ENCODE measurements at regions not wholly inside any gene's neighbourhood (a gene's known extent, or its start where the extent isn't known, plus 50 kb on each side); places are given as distances from the start of the nearest gene placed in this dataset.

DNA sequence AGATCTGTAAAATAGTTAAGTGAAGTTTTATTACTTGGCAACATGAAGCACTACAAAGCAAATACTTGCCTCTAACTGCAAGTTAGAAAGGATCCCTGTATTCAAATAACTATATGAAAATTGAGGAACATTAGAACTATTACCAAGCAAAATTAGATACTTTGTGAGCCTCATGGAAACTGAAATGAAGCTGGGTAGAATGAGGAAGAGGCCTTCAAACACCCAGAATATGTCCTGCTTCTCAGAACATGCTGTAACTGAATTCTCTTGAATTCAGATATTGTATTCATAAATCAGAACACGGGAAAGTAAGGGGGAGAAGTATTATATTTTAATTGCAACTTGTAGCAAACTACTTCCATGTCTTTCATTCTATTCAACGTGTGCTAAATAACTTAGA, 947.9 kb downstream of the PCDH17 start:
- H3K4me3 Mint-ChIP-seq, result no peak overlapping the region
- DNase-seq (no peak), ATAC-seq (no peak)
- H3K27me3 Mint-ChIP-seq (ENCODE audit: low read depth), result no peaks in the 10 kb centered on the region
- H3K9me3 Mint-ChIP-seq (ENCODE audit: insufficient read depth), result peaks cover 18% of the 10 kb centered on the region
- H3K27ac Mint-ChIP-seq, result no peak overlapping the region
- H3K36me3 Mint-ChIP-seq (ENCODE audit: low read depth), result no peaks in the 10 kb centered on the region
- H3K4me1 Mint-ChIP-seq (ENCODE audit: low read depth), result no peaks in the 10 kb centered on the region
- POLR2A ChIA-PET, result no interaction called here
- CTCF ChIA-PET, result no interaction called here

DNA sequence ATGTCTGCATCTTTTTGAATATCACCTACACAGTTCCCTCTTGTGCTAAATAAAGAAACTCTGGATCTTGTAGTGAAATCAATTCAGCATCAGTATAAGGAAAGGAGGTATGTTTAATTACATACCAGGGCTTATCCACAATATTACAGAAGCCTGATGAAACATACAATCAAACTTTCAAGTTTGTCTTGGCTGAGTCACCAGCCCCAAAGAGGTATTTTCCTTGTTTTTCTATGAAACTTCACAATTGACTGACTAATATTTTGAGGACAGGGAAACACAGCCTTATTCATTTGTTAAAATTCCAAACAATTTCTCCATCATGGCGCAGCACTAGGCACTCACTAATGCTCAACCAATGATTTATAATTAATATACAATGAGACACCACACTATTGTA, 952.4 kb downstream of the PCDH17 start:
- ATAC-seq (no peak), DNase-seq (no peak)
- Mint-ChIP-seq H3K4me3 (no peak overlapping the region), H3K9me3 (ENCODE audit: insufficient read depth) (peaks cover 10% of the 10 kb centered on the region), H3K27ac (no peak overlapping the region), H3K27me3 (ENCODE audit: low read depth) (no peaks in the 10 kb centered on the region), H3K4me1 (ENCODE audit: low read depth) (no peaks in the 10 kb centered on the region), H3K36me3 (ENCODE audit: low read depth) (no peaks in the 10 kb centered on the region)
- POLR2A ChIA-PET, result no interaction called here
- CTCF ChIA-PET, result no interaction called here

DNA sequence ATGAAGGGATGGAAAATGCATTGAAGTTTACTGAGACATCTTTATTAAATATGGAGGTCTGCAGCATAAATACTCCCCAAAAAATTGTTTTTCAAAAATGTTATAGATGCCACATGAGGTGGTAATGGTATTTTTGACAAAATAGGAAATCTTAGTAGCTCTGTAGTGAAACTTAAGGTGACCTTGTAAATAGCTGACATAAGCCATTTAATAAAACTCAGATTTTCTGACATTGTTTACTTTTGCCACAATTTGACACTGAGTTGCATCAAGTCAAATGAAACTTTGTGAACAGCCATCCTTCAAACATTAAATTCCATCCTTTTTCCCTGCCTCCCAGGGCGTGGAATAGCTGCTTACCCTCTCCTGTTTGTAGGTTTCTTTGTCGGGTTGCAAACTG, 953.1 kb downstream of the PCDH17 start:
- Mint-ChIP-seq H3K27ac (no peak overlapping the region), H3K4me3 (no peak overlapping the region), H3K4me1 (ENCODE audit: low read depth) (no peaks in the 10 kb centered on the region), H3K36me3 (ENCODE audit: low read depth) (no peaks in the 10 kb centered on the region), H3K9me3 (ENCODE audit: insufficient read depth) (peaks cover 4% of the 10 kb centered on the region), H3K27me3 (ENCODE audit: low read depth) (no peaks in the 10 kb centered on the region)
- DNase-seq (no peak), ATAC-seq (no peak)
- ChIA-PET CTCF (no interaction called here), POLR2A (no interaction called here)

DNA sequence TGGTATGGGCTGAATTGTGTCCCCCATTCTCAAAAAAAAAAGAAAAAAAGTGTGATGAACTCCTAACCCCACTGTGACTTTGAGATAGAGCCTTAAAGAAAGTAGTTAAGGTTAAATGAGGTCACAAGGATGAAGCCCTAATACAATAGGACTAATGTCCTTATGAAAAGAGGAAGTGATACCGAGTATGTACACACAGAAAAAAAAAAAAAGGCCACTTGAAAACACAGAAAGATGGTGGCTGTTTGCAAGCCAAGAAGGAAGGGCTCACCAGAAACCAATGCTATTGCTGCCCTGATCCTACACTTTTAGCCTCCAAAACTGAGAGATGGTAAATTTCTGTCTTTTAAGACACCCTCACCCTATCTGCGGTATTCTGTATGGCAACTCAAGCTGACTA, 955.6 kb downstream of the PCDH17 start:
- H3K4me1 Mint-ChIP-seq (ENCODE audit: low read depth), result no peaks in the 10 kb centered on the region
- ATAC-seq (no peak), DNase-seq (no peak)
- H3K27me3 Mint-ChIP-seq (ENCODE audit: low read depth), result no peaks in the 10 kb centered on the region
- H3K36me3 Mint-ChIP-seq (ENCODE audit: low read depth), result no peaks in the 10 kb centered on the region
- H3K4me3 Mint-ChIP-seq, result no peak overlapping the region
- CTCF ChIA-PET, result no interaction called here
- peaks cover 4% of the 10 kb centered on the region for H3K9me3 Mint-ChIP-seq (ENCODE audit: insufficient read depth)
- POLR2A ChIA-PET, result no interaction called here
- no peak overlapping the region for H3K27ac Mint-ChIP-seq

DNA sequence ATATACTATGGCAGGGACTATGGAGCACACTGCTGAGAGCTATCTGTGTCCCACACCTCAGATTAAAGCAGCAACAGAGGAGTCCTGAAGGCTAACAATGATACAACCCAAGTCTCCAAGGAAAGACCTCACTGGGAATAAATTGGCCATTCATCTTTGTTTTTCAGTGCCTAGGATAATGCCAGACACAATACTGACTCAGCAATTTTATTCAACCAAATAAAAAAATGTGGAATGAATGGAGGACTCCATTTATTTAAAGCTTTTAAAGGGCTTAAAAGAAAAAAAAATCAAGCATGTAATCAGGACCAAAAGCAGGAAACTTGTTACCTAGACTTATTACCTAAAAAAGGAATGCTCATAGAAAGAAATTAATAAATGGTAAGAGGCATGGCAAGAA, 960.5 kb downstream of the PCDH17 start:
- CTCF ChIA-PET, result no interaction called here
- ATAC-seq, result no peak

DNA sequence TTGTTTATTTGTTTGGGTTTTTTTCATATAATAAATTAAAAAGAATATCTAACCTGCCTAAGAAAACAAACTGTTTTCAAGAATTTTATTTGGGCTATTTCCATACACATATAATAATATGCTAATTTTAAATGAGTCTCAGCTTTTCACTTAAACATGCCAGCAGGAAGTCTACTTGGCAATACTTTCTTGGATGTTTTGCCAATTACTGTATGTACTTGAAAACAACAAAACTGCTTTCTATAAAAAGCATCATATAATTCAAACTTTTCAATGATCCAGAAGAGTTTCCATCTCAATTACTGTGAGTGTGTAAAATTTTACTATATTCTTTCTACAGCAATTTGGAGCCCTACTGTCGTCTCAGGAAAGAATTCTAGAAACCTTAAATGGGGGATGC, 961.2 kb downstream of the PCDH17 start:
- H3K9me3 Mint-ChIP-seq (ENCODE audit: insufficient read depth), result peaks cover 8% of the 10 kb centered on the region
- ChIA-PET CTCF (no interaction called here), POLR2A (no interaction called here)
- no peaks in the 10 kb centered on the region for H3K36me3 Mint-ChIP-seq (ENCODE audit: low read depth)
- H3K27me3 Mint-ChIP-seq (ENCODE audit: low read depth), result no peaks in the 10 kb centered on the region
- ATAC-seq (no peak), DNase-seq (no peak)
- no peak overlapping the region for H3K27ac Mint-ChIP-seq
- no peak overlapping the region for H3K4me3 Mint-ChIP-seq
- no peaks in the 10 kb centered on the region for H3K4me1 Mint-ChIP-seq (ENCODE audit: low read depth)

More for the DNA sequence above, 960.5 kb downstream of the PCDH17 start:
- no peak for DNase-seq
- peaks cover 12% of the 10 kb centered on the region for H3K9me3 Mint-ChIP-seq (ENCODE audit: insufficient read depth)
- no peaks in the 10 kb centered on the region for H3K36me3 Mint-ChIP-seq (ENCODE audit: low read depth)
- no peak overlapping the region for H3K4me3 Mint-ChIP-seq
- H3K27ac Mint-ChIP-seq, result no peak overlapping the region
- H3K27me3 Mint-ChIP-seq (ENCODE audit: low read depth), result no peaks in the 10 kb centered on the region
- H3K4me1 Mint-ChIP-seq (ENCODE audit: low read depth), result no peaks in the 10 kb centered on the region
- POLR2A ChIA-PET, result no interaction called here

DNA sequence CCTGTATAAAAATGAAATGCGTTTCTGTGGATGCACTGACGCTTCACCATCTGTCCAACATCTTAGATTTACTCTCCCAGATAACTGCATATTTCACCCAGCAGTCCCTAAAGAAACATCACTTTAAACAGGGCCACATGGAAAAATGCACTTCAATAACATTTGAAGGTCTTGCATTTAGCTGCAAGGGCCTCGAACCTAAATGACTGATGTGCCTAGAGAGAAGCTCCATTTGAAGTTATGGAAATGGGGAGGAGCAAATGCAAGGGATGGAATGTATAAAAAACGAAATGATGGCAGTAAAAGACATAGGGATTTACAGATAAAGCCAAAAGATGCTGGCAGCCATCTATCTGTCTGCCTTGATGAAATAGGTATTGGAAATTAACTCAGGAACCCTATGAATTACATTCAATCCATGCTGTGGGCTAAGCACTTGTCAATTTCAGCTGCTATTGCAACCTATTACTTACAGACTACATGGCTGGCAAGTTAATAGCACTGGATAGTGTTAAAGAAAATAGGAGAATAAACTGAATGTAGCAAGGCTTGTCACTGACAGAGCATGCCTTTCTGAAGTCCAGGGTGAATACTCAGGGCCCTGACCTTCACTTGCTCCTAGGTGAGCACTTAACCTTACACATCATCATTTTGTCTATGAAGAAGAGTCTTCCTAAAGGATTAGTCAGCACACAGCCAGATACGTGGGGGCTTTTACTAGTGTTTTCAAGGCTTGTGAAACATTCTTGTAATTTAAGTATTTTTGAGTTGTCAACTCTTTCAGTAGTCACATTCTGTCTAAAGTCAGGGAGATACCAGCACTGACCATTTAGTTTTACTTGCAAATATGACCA, 963.4 kb downstream of the PCDH17 start:
- no peaks in the 10 kb centered on the region for H3K4me1 Mint-ChIP-seq (ENCODE audit: low read depth)
- H3K27ac Mint-ChIP-seq, result no peak overlapping the region
- ChIA-PET POLR2A (no interaction called here), CTCF (no interaction called here)
- no peaks in the 10 kb centered on the region for H3K36me3 Mint-ChIP-seq (ENCODE audit: low read depth)
- DNase-seq, result no peak
- H3K9me3 Mint-ChIP-seq (ENCODE audit: insufficient read depth), result peaks cover 8% of the 10 kb centered on the region
- H3K27me3 Mint-ChIP-seq (ENCODE audit: low read depth), result no peaks in the 10 kb centered on the region
- no peak overlapping the region for H3K4me3 Mint-ChIP-seq
- no peak for ATAC-seq

DNA sequence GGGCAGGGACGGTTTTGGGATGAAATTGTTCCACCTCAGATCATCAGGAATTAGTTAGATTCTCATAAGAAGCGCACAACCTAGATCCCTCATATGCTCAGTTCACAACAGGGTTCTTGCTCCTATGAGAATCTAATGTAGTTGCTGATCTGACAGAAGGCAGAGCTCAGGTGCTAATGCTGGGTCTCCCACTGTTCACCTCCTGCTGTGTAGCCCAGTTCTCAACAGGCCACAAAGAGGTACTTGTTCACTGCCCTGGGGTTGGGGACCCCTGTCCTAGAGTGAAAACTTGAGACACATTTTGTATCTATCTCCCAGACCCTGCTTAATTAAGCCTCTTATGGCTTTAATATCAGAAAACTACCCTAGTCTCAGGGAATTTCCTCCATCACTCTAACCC, 966.0 kb downstream of the PCDH17 start:
- ATAC-seq, result no peak
- Mint-ChIP-seq H3K9me3 (ENCODE audit: insufficient read depth) (peaks cover 21% of the 10 kb centered on the region), H3K27me3 (ENCODE audit: low read depth) (no peaks in the 10 kb centered on the region), H3K4me3 (no peak overlapping the region), H3K36me3 (ENCODE audit: low read depth) (no peaks in the 10 kb centered on the region), H3K4me1 (ENCODE audit: low read depth) (no peaks in the 10 kb centered on the region), H3K27ac (no peak overlapping the region)
- CTCF ChIA-PET, result no interaction called here
- POLR2A ChIA-PET, result no interaction called here
- DNase-seq, result no peak

DNA sequence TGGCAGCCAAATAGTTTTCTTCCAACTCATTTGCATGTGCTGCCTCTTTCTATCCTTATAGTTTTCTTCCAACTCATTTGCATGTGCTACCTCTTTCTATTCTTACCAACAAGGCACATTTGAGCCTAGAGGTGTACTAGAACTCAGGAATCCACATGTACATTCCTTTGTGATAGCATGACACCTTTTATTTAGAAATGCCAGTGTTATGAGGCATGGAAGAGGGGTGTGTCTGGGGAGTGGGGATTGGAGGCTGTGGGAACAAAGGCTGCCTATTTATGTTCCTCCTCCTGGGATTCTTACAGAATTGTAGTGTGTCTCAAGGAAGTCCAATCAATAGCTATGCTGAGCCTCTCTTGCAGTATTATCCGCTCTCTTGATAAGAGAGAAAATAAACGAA, 966.7 kb downstream of the PCDH17 start:
- Mint-ChIP-seq H3K36me3 (ENCODE audit: low read depth) (no peaks in the 10 kb centered on the region), H3K9me3 (ENCODE audit: insufficient read depth) (peaks cover 17% of the 10 kb centered on the region), H3K27ac (no peak overlapping the region), H3K27me3 (ENCODE audit: low read depth) (no peaks in the 10 kb centered on the region), H3K4me3 (no peak overlapping the region), H3K4me1 (ENCODE audit: low read depth) (no peaks in the 10 kb centered on the region)
- ChIA-PET POLR2A (no interaction called here), CTCF (no interaction called here)
- DNase-seq (no peak), ATAC-seq (no peak)

DNA sequence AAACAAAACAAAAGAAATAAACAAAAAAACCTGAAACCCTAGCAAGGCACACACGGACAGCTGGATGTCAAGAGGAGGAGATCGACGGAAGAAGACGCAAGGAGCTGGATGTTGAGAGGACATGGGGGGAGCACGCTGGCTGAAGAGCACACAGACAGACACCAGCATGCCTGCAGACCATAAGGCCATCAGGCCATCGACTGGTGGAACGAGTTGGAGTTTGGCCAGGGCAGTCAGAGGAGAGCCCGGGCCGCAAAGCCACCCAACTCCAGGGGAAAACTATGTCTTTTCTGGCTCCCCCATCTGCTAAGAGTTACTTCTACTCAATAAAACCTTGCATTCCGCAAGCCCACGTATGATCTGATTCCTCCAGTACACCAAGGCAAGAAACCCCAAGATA, 979.6 kb downstream of the PCDH17 start:
- ChIA-PET POLR2A (no interaction called here), CTCF (no interaction called here)
- ATAC-seq, result no peak
- no peak overlapping the region for H3K27ac Mint-ChIP-seq
- H3K36me3 Mint-ChIP-seq (ENCODE audit: low read depth), result no peaks in the 10 kb centered on the region
- DNase-seq, result no peak
- H3K9me3 Mint-ChIP-seq (ENCODE audit: insufficient read depth), result peaks cover 10% of the 10 kb centered on the region
- no peak overlapping the region for H3K4me3 Mint-ChIP-seq
- H3K27me3 Mint-ChIP-seq (ENCODE audit: low read depth), result no peaks in the 10 kb centered on the region
- no peaks in the 10 kb centered on the region for H3K4me1 Mint-ChIP-seq (ENCODE audit: low read depth)

- H3K36me3 Mint-ChIP-seq (ENCODE audit: low read depth), result no peaks in the 10 kb centered on the region
- POLR2A ChIA-PET, result no interaction called here
- H3K27me3 Mint-ChIP-seq (ENCODE audit: low read depth), result no peaks in the 10 kb centered on the region
- CTCF ChIA-PET, result no interaction called here
- DNase-seq, result no peak
- H3K27ac Mint-ChIP-seq, result no peak overlapping the region
- no peaks in the 10 kb centered on the region for H3K4me1 Mint-ChIP-seq (ENCODE audit: low read depth)
- no peak for ATAC-seq
- no peak overlapping the region for H3K4me3 Mint-ChIP-seq
- peaks cover 10% of the 10 kb centered on the region for H3K9me3 Mint-ChIP-seq (ENCODE audit: insufficient read depth)
Observed at GRCh38 chr13:58617880-58618665, 986.5 kb downstream of the PCDH17 start.

- Mint-ChIP-seq H3K36me3 (ENCODE audit: low read depth) (no peaks in the 10 kb centered on the region), H3K9me3 (ENCODE audit: insufficient read depth) (peaks cover 6% of the 10 kb centered on the region), H3K4me1 (ENCODE audit: low read depth) (no peaks in the 10 kb centered on the region), H3K4me3 (no peak overlapping the region), H3K27me3 (ENCODE audit: low read depth) (no peaks in the 10 kb centered on the region), H3K27ac (no peak overlapping the region)
- ATAC-seq (no peak), DNase-seq (no peak)
- POLR2A ChIA-PET, result no interaction called here
- CTCF ChIA-PET, result no interaction called here
Observed at GRCh38 chr13:58619396-58620113, 988.0 kb downstream of the PCDH17 start.
